MM.1S (cell line): ENCODE measurements at regions not wholly inside any gene's neighbourhood (a gene's known extent, or its start where the extent isn't known, plus 50 kb on each side); places are given as distances from the start of the nearest gene placed in this dataset.

ENCODE experiments used
- DNase-seq: peaks from one replicate; pipeline ENCODE4 v3.0.0-alpha.2; 2015
- H2AFZ ChIP-seq: fragments of 300-600 bp; sonication (generic); 2 replicates; pipeline ENCODE4 v1.6.0; 2016; ENCODE audit warnings: antibody characterized with exemption, low read length
- H3F3A ChIP-seq: fragments of 300-600 bp; sonication (generic); 2 replicates; pipeline ENCODE4 v1.6.1; 2016; ENCODE audit warnings: mild to moderate bottlenecking, antibody characterized with exemption, low read length, moderate library complexity, mixed read lengths; ENCODE audit not compliant: insufficient read depth
- H3K27ac ChIP-seq: fragments of 300-600 bp; sonication (generic); 2 replicates; pipeline ENCODE4 v1.5.1; 2016; ENCODE audit warnings: mild to moderate bottlenecking, low read length
- H3K27me3 ChIP-seq: fragments of 300-600 bp; sonication (generic); replicated peaks from 2 replicates; pipeline ENCODE4 v1.6.0; 2016; ENCODE audit warnings: low read length; ENCODE audit not compliant: insufficient read depth
- H3K36me3 ChIP-seq: fragments of 300-600 bp; sonication (generic); replicated peaks from 2 replicates; pipeline ENCODE4 v1.6.1; 2016; ENCODE audit warnings: mild to moderate bottlenecking, low read length, mixed read lengths; ENCODE audit not compliant: insufficient read depth
- H3K4me1 ChIP-seq: fragments of 300-600 bp; sonication (generic); 2 replicates; pipeline ENCODE4 v1.6.1; 2016; ENCODE audit warnings: low read length, mixed read lengths
- H3K4me2 ChIP-seq: fragments of 300-600 bp; sonication (generic); 2 replicates; pipeline ENCODE4 v1.6.0; 2016; ENCODE audit warnings: low read depth, low read length
- H3K4me3 ChIP-seq: fragments of 300-600 bp; sonication (generic); 2 replicates; pipeline ENCODE4 v1.5.1; 2016; ENCODE audit warnings: low read length, mixed read lengths
- H3K79me2 ChIP-seq: fragments of 300-600 bp; sonication (generic); 2 replicates; pipeline ENCODE4 v1.6.1; 2016; ENCODE audit warnings: mixed run types, low read length, mixed read lengths
- H3K9ac ChIP-seq: fragments of 300-600 bp; sonication (generic); 2 replicates; pipeline ENCODE4 v1.6.1; 2016; ENCODE audit warnings: low read length, mixed read lengths
- H3K9me2 ChIP-seq: fragments of 300-600 bp; sonication (generic); replicated peaks from 2 replicates; pipeline ENCODE4 v1.6.1; 2016; ENCODE audit warnings: mild to moderate bottlenecking, low read length, mixed read lengths; ENCODE audit not compliant: insufficient read depth
- H3K9me3 ChIP-seq: fragments of 300-600 bp; sonication (generic); replicated peaks from 2 replicates; pipeline ENCODE4 v1.6.1; 2016; ENCODE audit warnings: mild to moderate bottlenecking, low read length, mixed read lengths; ENCODE audit not compliant: insufficient read depth
- H4K20me1 ChIP-seq: fragments of 300-600 bp; sonication (generic); 2 replicates; pipeline ENCODE4 v1.6.1; 2016; ENCODE audit warnings: mild to moderate bottlenecking, low read length, moderate library complexity, mixed read lengths; ENCODE audit not compliant: insufficient read depth
- CTCF ChIP-seq: fragments of 300-600 bp; sonication (generic); IDR thresholded peaks from 2 replicates; pipeline ENCODE4 v1.5.1; 2016; ENCODE audit warnings: antibody characterized with exemption, low read length, mixed read lengths
- EZH2 ChIP-seq: fragments of 300-600 bp; sonication (generic); optimal IDR thresholded peaks from 2 replicates; pipeline ENCODE3; 2017; ENCODE audit warnings: low read depth, mild to moderate bottlenecking, antibody characterized with exemption, low read length, mixed read lengths
- EZH2phosphoT487 ChIP-seq: fragments of 300-600 bp; sonication (generic); IDR thresholded peaks from 2 replicates; pipeline ENCODE4 v1.6.1; 2018; ENCODE audit warnings: antibody characterized with exemption, low read length

DNA sequence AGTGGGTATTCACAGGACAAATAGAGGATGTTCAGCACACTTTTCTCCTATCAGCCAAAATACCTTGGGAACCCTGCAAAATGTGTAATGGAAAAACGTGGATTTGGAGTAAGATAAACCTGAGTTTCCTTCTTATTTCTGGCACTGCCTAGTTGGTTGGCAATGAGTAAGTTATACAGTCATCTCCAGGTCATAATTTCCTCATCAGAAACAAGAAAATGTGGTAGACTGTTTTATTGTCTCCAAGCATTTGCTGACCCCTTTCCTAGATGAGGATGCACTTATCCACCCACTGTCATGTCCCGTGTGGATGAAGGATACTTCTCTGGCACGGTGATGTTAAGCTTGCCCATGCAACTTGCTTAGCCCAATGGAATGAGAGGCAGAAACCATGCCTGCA, 458.0 kb downstream of the KIF2B start:
- Histone ChIP-seq H3K9me2 (no peaks in the 10 kb centered on the region), H2AFZ (no peak overlapping the region), H3K4me3 (no peak overlapping the region), H3K36me3 (no peaks in the 10 kb centered on the region), H3K79me2 (no peaks in the 10 kb centered on the region), H3K4me2 (no peak overlapping the region), H4K20me1 (no peaks in the 10 kb centered on the region), H3F3A (no peaks in the 10 kb centered on the region), H3K9ac (no peak overlapping the region), H3K9me3 (no peaks in the 10 kb centered on the region), H3K4me1 (no peaks in the 10 kb centered on the region), H3K27me3 (no peaks in the 10 kb centered on the region), H3K27ac (no peak overlapping the region)
- TF ChIP-seq EZH2phosphoT487 (no peak), CTCF (no peak), EZH2 (no peak)
- DNase-seq = no peak

- Histone ChIP-seq H3K9me2 (no peaks in the 10 kb centered on the region), H3K27ac (no peak overlapping the region), H3K79me2 (no peaks in the 10 kb centered on the region), H3K4me1 (no peaks in the 10 kb centered on the region), H3K9me3 (no peaks in the 10 kb centered on the region), H3K27me3 (no peaks in the 10 kb centered on the region), H4K20me1 (no peaks in the 10 kb centered on the region), H3K9ac (no peak overlapping the region), H3K36me3 (no peaks in the 10 kb centered on the region), H3F3A (no peaks in the 10 kb centered on the region), H3K4me2 (no peak overlapping the region), H3K4me3 (no peak overlapping the region), H2AFZ (no peak overlapping the region)
- no peak for DNase-seq
- TF ChIP-seq EZH2 (no peak), CTCF (no peak), EZH2phosphoT487 (no peak)
Observed at GRCh38 chr17:54282886-54283285, 460.2 kb downstream of the KIF2B start.

DNA sequence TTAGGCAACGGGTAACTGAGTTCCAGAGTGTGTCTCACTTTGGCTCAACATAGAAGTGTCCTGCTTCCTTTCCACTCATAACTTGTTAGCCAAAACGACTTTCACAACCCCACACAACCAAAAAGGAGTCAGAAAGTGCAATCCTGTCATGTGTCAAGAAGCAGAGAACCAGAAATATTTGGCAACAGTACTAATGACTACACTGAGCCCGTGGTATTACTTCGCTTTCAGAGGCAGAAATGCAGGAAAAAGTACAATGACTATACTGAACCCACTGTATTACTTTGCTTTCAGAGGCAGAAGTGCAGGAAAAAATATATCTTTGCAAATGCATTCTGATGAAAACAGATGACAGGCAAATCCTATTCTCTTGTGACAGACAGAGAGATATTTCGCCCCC, 484.6 kb downstream of the KIF2B start:
- no peak overlapping the region for H3K9ac ChIP-seq
- H3K4me1 ChIP-seq = no peaks in the 10 kb centered on the region
- no peaks in the 10 kb centered on the region for H3K9me3 ChIP-seq
- no peak overlapping the region for H3K27ac ChIP-seq
- H4K20me1 ChIP-seq = no peaks in the 10 kb centered on the region
- DNase-seq = no peak
- H3K4me3 ChIP-seq = no peak overlapping the region
- H2AFZ ChIP-seq = no peak overlapping the region
- no peaks in the 10 kb centered on the region for H3K27me3 ChIP-seq
- no peaks in the 10 kb centered on the region for H3K36me3 ChIP-seq
- H3F3A ChIP-seq = no peaks in the 10 kb centered on the region
- TF ChIP-seq EZH2 (no peak), CTCF (no peak), EZH2phosphoT487 (no peak)
- no peaks in the 10 kb centered on the region for H3K9me2 ChIP-seq
- no peaks in the 10 kb centered on the region for H3K79me2 ChIP-seq
- H3K4me2 ChIP-seq = no peak overlapping the region
